Cardiac fibroblast (primary cell): ENCODE measurements at regions not wholly inside any gene's neighbourhood (a gene's known extent, or its start where the extent isn't known, plus 50 kb on each side); places are given as distances from the start of the nearest gene placed in this dataset.

Source experiments
- DNase-seq, 2 donors: peaks; one replicate each; pipeline versions ENCODE4 v3.0.0 to v3.0.0-alpha.2; 2010; ENCODE audit warnings: low read depth in 2 of 2
- H3K4me3 ChIP-seq, 2 donors: replicated peaks in 1 of 2; 1 replicate in 1 of 2; 2 replicates in 1 of 2; pipeline ENCODE4 v1.5.1; 2011; ENCODE audit warnings: low read depth in 2 of 2, low read length in 2 of 2, mild to moderate bottlenecking in 2 of 2, moderate library complexity in 1 of 2
- TF ChIP-seq, protein P1 (sequence below): IDR thresholded peaks from one replicate; pipeline ENCODE4 v1.5.1; 2011; ENCODE audit warnings: low read depth, mild to moderate bottlenecking, low read length, inconsistent platforms

DNA sequence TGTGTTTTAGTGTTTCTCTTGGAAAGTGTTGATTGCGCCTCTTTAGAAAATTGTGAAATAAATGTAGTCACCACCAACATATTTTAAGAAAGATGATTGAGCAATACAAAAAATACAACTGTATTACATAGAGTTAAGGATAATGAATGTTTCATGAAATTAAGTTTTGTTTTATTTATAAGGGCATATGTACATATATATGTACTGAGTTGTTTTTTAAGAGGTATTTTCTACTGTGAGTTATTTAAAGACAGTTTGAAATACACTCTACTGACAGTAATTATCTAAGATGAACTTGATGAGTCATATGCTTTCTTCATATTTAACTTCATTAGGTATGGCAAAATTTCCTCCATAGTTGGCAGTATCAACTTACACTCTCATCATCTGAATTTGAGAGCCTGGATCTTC lies 411.7 kb downstream of the HS3ST3B1 start:
- DNase-seq = peak; percentile 18 to 32
- TF ChIP-seq, protein P1, sequence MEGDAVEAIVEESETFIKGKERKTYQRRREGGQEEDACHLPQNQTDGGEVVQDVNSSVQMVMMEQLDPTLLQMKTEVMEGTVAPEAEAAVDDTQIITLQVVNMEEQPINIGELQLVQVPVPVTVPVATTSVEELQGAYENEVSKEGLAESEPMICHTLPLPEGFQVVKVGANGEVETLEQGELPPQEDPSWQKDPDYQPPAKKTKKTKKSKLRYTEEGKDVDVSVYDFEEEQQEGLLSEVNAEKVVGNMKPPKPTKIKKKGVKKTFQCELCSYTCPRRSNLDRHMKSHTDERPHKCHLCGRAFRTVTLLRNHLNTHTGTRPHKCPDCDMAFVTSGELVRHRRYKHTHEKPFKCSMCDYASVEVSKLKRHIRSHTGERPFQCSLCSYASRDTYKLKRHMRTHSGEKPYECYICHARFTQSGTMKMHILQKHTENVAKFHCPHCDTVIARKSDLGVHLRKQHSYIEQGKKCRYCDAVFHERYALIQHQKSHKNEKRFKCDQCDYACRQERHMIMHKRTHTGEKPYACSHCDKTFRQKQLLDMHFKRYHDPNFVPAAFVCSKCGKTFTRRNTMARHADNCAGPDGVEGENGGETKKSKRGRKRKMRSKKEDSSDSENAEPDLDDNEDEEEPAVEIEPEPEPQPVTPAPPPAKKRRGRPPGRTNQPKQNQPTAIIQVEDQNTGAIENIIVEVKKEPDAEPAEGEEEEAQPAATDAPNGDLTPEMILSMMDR = no peak
- H3K4me3 ChIP-seq = no peak overlapping the region

DNA sequence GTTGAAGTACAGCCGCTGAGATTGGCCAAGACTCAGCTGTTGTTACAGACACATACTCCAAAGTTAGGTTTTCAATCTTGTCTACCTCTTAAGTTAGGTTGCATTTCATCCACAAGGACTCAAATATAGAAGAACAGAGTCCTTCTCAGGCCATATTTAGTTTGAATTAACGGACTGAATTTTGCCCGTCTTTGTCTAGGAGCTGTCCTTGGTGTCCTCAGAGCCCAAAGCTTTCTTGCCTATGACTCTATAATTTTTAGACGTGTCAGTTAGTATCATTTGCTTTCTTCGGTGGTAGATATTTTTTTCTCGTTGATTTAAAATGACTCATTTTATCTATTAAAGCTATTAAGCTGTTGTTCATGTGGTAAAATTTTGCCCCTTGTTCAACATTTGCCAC lies 403.2 kb downstream of the HS3ST3B1 start:
- TF ChIP-seq, protein P1 = no peak

DNA sequence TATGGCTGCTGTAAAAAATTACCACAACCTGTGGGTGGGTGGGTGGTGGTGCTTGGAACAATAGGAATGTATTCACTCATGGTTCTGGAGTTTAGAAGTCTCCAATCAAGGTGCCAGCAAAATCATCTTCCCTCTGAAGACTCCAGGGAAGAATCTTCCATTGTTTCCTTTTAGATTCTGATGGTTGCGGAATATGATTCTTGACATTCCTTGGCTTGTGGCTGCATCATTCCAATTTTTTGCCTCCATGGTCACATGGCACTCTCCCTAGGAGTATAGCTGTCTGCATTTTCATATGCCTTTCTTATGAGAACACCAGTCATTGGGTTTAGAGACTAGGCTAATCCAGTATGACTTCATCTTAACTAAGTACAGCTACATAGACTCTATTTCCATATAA lies 401.0 kb downstream of the HS3ST3B1 start:
- TF ChIP-seq, protein P1 = no peak
- no peak for DNase-seq
- H3K4me3 ChIP-seq = no peak overlapping the region

More for the DNA sequence above, 403.2 kb downstream of the HS3ST3B1 start:
- no peak overlapping the region for H3K4me3 ChIP-seq
- no peak for DNase-seq

DNA sequence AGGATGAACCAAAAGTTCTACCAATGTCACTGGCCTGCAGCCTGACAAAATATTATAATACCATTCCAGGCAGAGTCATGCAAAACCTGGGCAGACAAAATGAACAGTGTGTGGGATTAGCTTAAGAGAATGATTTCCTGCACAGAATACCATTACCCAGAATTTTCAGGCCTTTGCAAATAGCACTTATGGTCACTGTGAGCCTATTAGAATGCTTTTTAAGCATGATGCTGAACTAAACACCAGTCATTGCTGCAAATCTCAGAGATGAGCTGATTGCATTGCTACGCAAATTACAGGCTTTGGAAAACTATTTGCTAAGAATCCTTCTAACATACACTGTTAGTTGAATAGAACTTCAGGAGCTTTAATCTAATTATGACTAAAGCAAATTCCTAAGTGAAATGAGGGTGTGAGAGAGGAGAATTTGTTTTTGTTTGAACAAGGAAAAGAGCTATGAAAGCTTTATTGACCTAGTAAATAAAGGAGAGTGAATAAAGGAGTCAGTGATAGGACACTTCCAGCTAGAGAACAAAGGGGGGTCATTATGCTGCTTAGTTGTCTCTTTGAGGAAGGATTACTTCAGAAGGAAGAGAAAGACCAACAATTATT lies 398.8 kb downstream of the HS3ST3B1 start:
- H3K4me3 ChIP-seq = no peak overlapping the region
- TF ChIP-seq, protein P1 = no peak
- no peak for DNase-seq

DNA sequence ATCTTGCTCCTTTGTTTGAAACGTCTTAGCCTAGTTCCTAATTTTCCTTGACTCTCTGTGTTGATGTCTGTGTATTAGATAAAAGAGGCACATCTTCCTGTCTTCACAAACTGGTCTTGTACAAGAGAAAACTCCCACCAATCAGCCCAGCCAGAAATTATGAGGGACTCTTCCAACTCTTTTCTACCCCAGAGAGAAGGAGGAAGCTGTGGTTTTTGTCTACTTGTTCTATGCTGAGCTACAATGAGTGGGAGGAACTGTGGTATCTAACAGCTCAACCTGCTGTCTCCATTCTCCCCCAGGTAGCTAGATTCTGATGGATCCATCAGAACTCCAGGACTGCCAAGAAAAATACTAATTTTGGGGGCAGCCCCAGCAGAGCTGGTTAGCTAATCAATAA lies 392.5 kb downstream of the HS3ST3B1 start:
- no peak for DNase-seq
- H3K4me3 ChIP-seq = no peak overlapping the region
- TF ChIP-seq, protein P1 = no peak

DNA sequence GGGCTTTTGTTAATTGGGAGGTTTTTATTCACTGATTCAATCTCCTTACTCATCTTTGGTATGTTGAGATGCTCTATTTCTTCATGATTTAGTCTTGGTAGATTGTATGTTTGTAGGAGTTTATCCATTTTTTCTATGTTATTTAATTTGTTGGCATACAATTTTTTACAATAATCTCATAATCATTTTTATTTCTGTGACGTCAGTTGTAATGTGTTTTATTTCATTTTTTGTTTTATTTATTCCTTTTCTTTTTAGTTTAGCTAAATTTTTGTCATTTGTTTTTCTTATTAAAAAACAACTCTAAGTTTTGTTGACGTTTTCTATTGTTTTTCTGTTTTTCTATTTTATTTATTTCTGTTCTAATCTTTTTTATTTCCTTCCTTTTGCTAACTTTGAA lies 389.8 kb downstream of the HS3ST3B1 start:
- no peak for DNase-seq
- no peak overlapping the region for H3K4me3 ChIP-seq
- TF ChIP-seq, protein P1 = no peak

DNA sequence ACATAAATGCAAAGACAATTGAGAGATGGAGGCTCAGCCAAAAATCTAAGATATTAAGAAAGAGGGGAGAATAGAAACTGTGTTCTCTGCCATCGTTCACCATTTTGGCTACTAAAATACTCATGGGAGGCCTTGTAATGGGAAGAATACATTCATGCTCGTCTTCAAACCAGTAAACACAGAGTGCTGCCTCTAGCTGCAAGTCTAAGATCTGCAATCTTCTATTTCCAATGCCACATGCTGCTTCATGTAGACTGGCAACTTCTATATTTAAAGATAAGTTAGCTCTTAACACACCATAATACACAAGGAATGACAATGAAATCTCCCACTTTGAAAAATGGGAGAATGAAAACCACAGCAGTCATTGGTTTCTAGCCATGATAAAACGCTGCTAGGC lies 387.3 kb downstream of the HS3ST3B1 start:
- TF ChIP-seq, protein P1 = peak; percentile 17
- no peak overlapping the region for H3K4me3 ChIP-seq
- peak in 1 of 2 donors; percentile 2 for DNase-seq
